OCI-M1 (cell line): ENCODE measurements at regions not wholly inside any gene's neighbourhood (a gene's known extent, or its start where the extent isn't known, plus 50 kb on each side); places are given as distances from the start of the nearest gene placed in this dataset.

Experiments used
- DNase-seq: peaks from one replicate; lab custom pipeline; 2025; lab: John Stamatoyannopoulos, UW

GRCh38 chr3:30069056-30069455, 537.3 kb upstream of the TGFBR2 start:
- peak; percentile 45 for DNase-seq

GRCh38 chr3:30073040-30073439, 533.4 kb upstream of the TGFBR2 start:
- DNase-seq = no peak

GRCh38 chr3:30073622-30074021, 532.8 kb upstream of the TGFBR2 start:
- no peak for DNase-seq

- DNase-seq = no peak
Observed at GRCh38 chr3:30075514-30075913, 530.9 kb upstream of the TGFBR2 start.

GRCh38 chr3:30076899-30077298, 529.5 kb upstream of the TGFBR2 start:
- no peak for DNase-seq

GRCh38 chr3:30077746-30078145, 528.7 kb upstream of the TGFBR2 start:
- no peak for DNase-seq

GRCh38 chr3:30078736-30079135, 527.7 kb upstream of the TGFBR2 start:
- DNase-seq = no peak

- DNase-seq = no peak
Observed at GRCh38 chr3:30081904-30082303, 524.5 kb upstream of the TGFBR2 start.

GRCh38 chr3:30082652-30083051, 523.7 kb upstream of the TGFBR2 start:
- DNase-seq = no peak

- DNase-seq = no peak
Observed at GRCh38 chr3:30083315-30083714, 523.1 kb upstream of the TGFBR2 start.

GRCh38 chr3:30084316-30084715, 522.1 kb upstream of the TGFBR2 start:
- no peak for DNase-seq

- no peak for DNase-seq
Observed at GRCh38 chr3:30084971-30085403, 521.4 kb upstream of the TGFBR2 start.

- no peak for DNase-seq
Observed at GRCh38 chr3:30085486-30085885, 520.9 kb upstream of the TGFBR2 start.

GRCh38 chr3:30091686-30092085, 514.7 kb upstream of the TGFBR2 start:
- no peak for DNase-seq

- DNase-seq = no peak
Observed at GRCh38 chr3:30097022-30097650, 509.3 kb upstream of the TGFBR2 start.

- DNase-seq = no peak
Observed at GRCh38 chr3:30098243-30098642, 508.2 kb upstream of the TGFBR2 start.

GRCh38 chr3:30098653-30099455, 507.5 kb upstream of the TGFBR2 start:
- DNase-seq = peak; percentile 49

- DNase-seq = no peak
Observed at GRCh38 chr3:30102356-30102755, 504.0 kb upstream of the TGFBR2 start.

GRCh38 chr3:30103186-30103585, 503.2 kb upstream of the TGFBR2 start:
- DNase-seq = no peak

GRCh38 chr3:30107531-30107930, 498.9 kb upstream of the TGFBR2 start:
- DNase-seq = no peak

GRCh38 chr3:30112411-30112810, 494.0 kb upstream of the TGFBR2 start:
- DNase-seq = no peak

GRCh38 chr3:30112902-30113484, 493.4 kb upstream of the TGFBR2 start:
- peak; percentile 90 for DNase-seq

- no peak for DNase-seq
Observed at GRCh38 chr3:30113906-30114305, 492.5 kb upstream of the TGFBR2 start.
